ENCODE measurements at regions not wholly inside any gene's neighbourhood (a gene's known extent, or its start where the extent isn't known, plus 50 kb on each side); places are given as distances from the start of the nearest gene placed in this dataset.

GRCh38 chr2:146544701-146545100 is 1300.1 kb upstream of the ACVR2A start:
- TF ChIP-seq POLR2A (IDR thresholded peaks at IDR 0.05) (no peak), CTCF (IDR thresholded peaks at IDR 0.05) (no peak), EP300 (IDR thresholded peaks at IDR 0.05) (no peak)
